Left renal cortex interstitium (tissue), 4 donors: ENCODE measurements at regions not wholly inside any gene's neighbourhood (a gene's known extent, or its start where the extent isn't known, plus 50 kb on each side); places are given as distances from the start of the nearest gene placed in this dataset.

Experiments used
- DNase-seq, 4 donors: peaks; one replicate each; pipeline ENCODE4 v3.0.0-alpha.2; 2013; ENCODE audit warnings: low read depth in 4 of 4, low spot score in 2 of 4, missing footprints in 1 of 4

GRCh38 chr4:151998723-151999122 lies 237.9 kb upstream of the GATB start:
- no peak for DNase-seq

GRCh38 chr4:151997461-151997860 lies 236.7 kb upstream of the GATB start:
- no peak for DNase-seq

GRCh38 chr4:151994429-151994828 lies 233.6 kb upstream of the GATB start:
- DNase-seq: no peak

- no peak for DNase-seq
Observed at GRCh38 chr4:151993521-151993920, 232.7 kb upstream of the GATB start.

GRCh38 chr4:151992332-151993154 lies 231.7 kb upstream of the GATB start:
- no peak for DNase-seq

- DNase-seq: no peak
Observed at GRCh38 chr4:151991884-151992167, 231.0 kb upstream of the GATB start.

GRCh38 chr4:151991001-151991883 lies 230.4 kb upstream of the GATB start:
- no peak for DNase-seq

- DNase-seq: no peak
Observed at GRCh38 chr4:151990201-151990600, 229.4 kb upstream of the GATB start.

- DNase-seq: no peak
Observed at GRCh38 chr4:151988591-151988990, 227.8 kb upstream of the GATB start.

GRCh38 chr4:151987606-151988005 lies 226.8 kb upstream of the GATB start:
- no peak for DNase-seq

- no peak for DNase-seq
Observed at GRCh38 chr4:151983854-151984253, 223.0 kb upstream of the GATB start.

- DNase-seq: no peak
Observed at GRCh38 chr4:151979819-151980218, 219.0 kb upstream of the GATB start.

- no peak for DNase-seq
Observed at GRCh38 chr4:151968643-151969042, 207.8 kb upstream of the GATB start.

GRCh38 chr4:151967074-151967473 lies 206.3 kb upstream of the GATB start:
- no peak for DNase-seq

GRCh38 chr4:151962138-151962823 lies 201.5 kb upstream of the GATB start:
- DNase-seq: no peak

GRCh38 chr4:151961456-151961855 lies 200.6 kb upstream of the GATB start:
- DNase-seq: no peak

GRCh38 chr4:151960449-151961230 lies 199.8 kb upstream of the GATB start:
- DNase-seq: no peak

GRCh38 chr4:151957153-151957552 lies 196.3 kb upstream of the GATB start:
- DNase-seq: no peak

- no peak for DNase-seq
Observed at GRCh38 chr4:151955721-151956380, 195.0 kb upstream of the GATB start.

GRCh38 chr4:151953795-151954372 lies 193.1 kb upstream of the GATB start:
- no peak for DNase-seq
